H1 (cell line): ENCODE measurements at regions not wholly inside any gene's neighbourhood (a gene's known extent, or its start where the extent isn't known, plus 50 kb on each side); places are given as distances from the start of the nearest gene placed in this dataset.

Experiments
- CTCF ChIA-PET: fragments of 300-600 bp; sonication (Branson Sonifier 250); formaldehyde crosslinking; loops from one replicate; lab custom pipeline; 2021; ENCODE audit not compliant: partially characterized antibody; lab: Charles Lee
- POLR2A ChIA-PET: fragments of 300-600 bp; sonication (Branson Sonifier 250); formaldehyde crosslinking; loops from one replicate; lab custom pipeline; 2021; ENCODE audit warnings: inconsistent platforms; ENCODE audit not compliant: partially characterized antibody; lab: Charles Lee
- DNase-seq, 2 experiments: peaks; one replicate each; pipeline versions ENCODE4 v3.0.0 to v3.0.0-alpha.2; 2010 to 2022; ENCODE audit warnings: low spot score in 2 of 2, low read depth in 1 of 2, mixed read lengths in 1 of 2
- FAIRE-seq: peaks from 2 replicates; lab custom pipeline; 2011; peaks lifted over from hg19 to GRCh38; lab: Jason Lieb, UNC
- H2AFZ ChIP-seq: 2 replicates; pipeline ENCODE4 v1.8.1; 2012; ENCODE audit warnings: low read length, inconsistent platforms
- H2AK5ac ChIP-seq: 2 replicates; pipeline ENCODE4 v1.6.1; 2013; ENCODE audit warnings: low read depth, low read length
- H2BK120ac ChIP-seq: replicated peaks from 2 replicates; pipeline ENCODE3; 2013; ENCODE audit warnings: low read depth, low read length, inconsistent platforms
- H2BK12ac ChIP-seq: 2 replicates; pipeline ENCODE4 v1.6.1; 2013; ENCODE audit warnings: low read depth, low read length
- H2BK15ac ChIP-seq: 2 replicates; pipeline ENCODE4 v1.6.1; 2013; ENCODE audit warnings: low read length
- H2BK20ac ChIP-seq: 2 replicates; pipeline ENCODE4 v1.6.1; 2013; ENCODE audit warnings: low read length
- H2BK5ac ChIP-seq: 2 replicates; pipeline ENCODE4 v1.6.1; 2013; ENCODE audit warnings: low read depth, low read length
- H3K14ac ChIP-seq: 2 replicates; pipeline ENCODE4 v1.6.1; 2013; ENCODE audit warnings: inconsistent platforms; ENCODE audit not compliant: insufficient read length
- H3K18ac ChIP-seq: 2 replicates; pipeline ENCODE4 v1.6.1; 2013; ENCODE audit warnings: low read length; ENCODE audit errors: extremely low read depth
- H3K23ac ChIP-seq: 2 replicates; pipeline ENCODE4 v1.6.1; 2013; ENCODE audit warnings: inconsistent platforms; ENCODE audit not compliant: insufficient read length
- H3K23me2 ChIP-seq: 2 replicates; pipeline ENCODE4 v1.6.1; 2013; ENCODE audit warnings: low read depth, low read length
- H3K27ac ChIP-seq: 2 replicates; pipeline ENCODE4 v1.6.1; 2011; ENCODE audit warnings: low read depth, low read length, inconsistent platforms
- H3K27me3 ChIP-seq, 4 experiments: replicated peaks in 1 of 4; 1 replicate in 1 of 4; 2 replicates in 3 of 4; pipeline versions ENCODE4 v1.6.1 to v1.8.1; 2011 to 2013; ENCODE audit warnings: low read length in 3 of 4, mild to moderate bottlenecking in 3 of 4, inconsistent platforms in 2 of 4, mixed read lengths in 2 of 4, moderate library complexity in 1 of 4; ENCODE audit not compliant: control insufficient read depth in 3 of 4, insufficient read depth in 3 of 4; ENCODE audit errors: extremely low read depth in 1 of 4
- H3K36me3 ChIP-seq, 4 experiments: 2 replicates each; pipeline versions ENCODE4 v1.6.1 to v1.8.1; 2011 to 2013; ENCODE audit warnings: mild to moderate bottlenecking in 4 of 4, low read length in 3 of 4, moderate library complexity in 2 of 4, control low read depth in 1 of 4, inconsistent platforms in 1 of 4; ENCODE audit not compliant: insufficient read depth in 4 of 4, control insufficient read depth in 2 of 4
- H3K4ac ChIP-seq: replicated peaks from 2 replicates; pipeline ENCODE3; 2013; ENCODE audit warnings: low read length, low read depth, mixed read lengths, inconsistent platforms; ENCODE audit not compliant: insufficient read length
- H3K4me1 ChIP-seq, 4 experiments: replicated peaks in 1 of 4; 1 replicate in 1 of 4; 2 replicates in 3 of 4; pipeline versions ENCODE4 v1.6.1 to v1.8.1; 2011 to 2013; ENCODE audit warnings: low read length in 3 of 4, inconsistent platforms in 2 of 4, mixed read lengths in 1 of 4; ENCODE audit not compliant: insufficient read depth in 4 of 4, control insufficient read depth in 3 of 4
- H3K4me2 ChIP-seq, 2 experiments: 2 replicates each; pipeline versions ENCODE4 v1.6.1 to v1.8.1; 2011 to 2013; ENCODE audit warnings: low read depth in 2 of 2, low read length in 2 of 2, control low read depth in 1 of 2, inconsistent platforms in 1 of 2, mild to moderate bottlenecking in 1 of 2; ENCODE audit not compliant: insufficient read depth in 1 of 2
- H3K4me3 ChIP-seq, 4 experiments: fragments of 200-600, 300-600 bp in 1 of 4; sonication (generic), shearing (Covaris generic), sonication (Bioruptor Twin) in 1 of 4; 2 replicates each; pipeline versions ENCODE4 v1.5.1 to v1.8.1; 2011 to 2016; ENCODE audit warnings: low read length in 4 of 4, low read depth in 3 of 4, control low read depth in 2 of 4, inconsistent platforms in 2 of 4, mild to moderate bottlenecking in 2 of 4, mixed read lengths in 1 of 4, moderate library complexity in 1 of 4; ENCODE audit not compliant: insufficient read depth in 2 of 4; ENCODE audit errors: extremely low read depth in 1 of 4
- H3K56ac ChIP-seq: replicated peaks from 2 replicates; pipeline ENCODE3; 2013; ENCODE audit warnings: low read depth, mild to moderate bottlenecking, mixed read lengths, low read length, inconsistent platforms; ENCODE audit not compliant: insufficient read length
- H3K79me1 ChIP-seq: 2 replicates; pipeline ENCODE4 v1.6.1; 2013; ENCODE audit warnings: low read depth, low read length, control low read depth
- H3K79me2 ChIP-seq, 2 experiments: 2 replicates each; pipeline versions ENCODE4 v1.6.1 to v1.8.1; 2012 to 2013; ENCODE audit warnings: low read length in 2 of 2, mild to moderate bottlenecking in 2 of 2, inconsistent platforms in 1 of 2; ENCODE audit not compliant: insufficient read depth in 2 of 2, control insufficient read depth in 1 of 2
- H3K9ac ChIP-seq, 4 experiments: replicated peaks in 1 of 4; 1 replicate in 1 of 4; 2 replicates in 3 of 4; pipeline versions ENCODE4 v1.6.1 to v1.8.1; 2011 to 2013; ENCODE audit warnings: low read depth in 3 of 4, low read length in 3 of 4, control low read depth in 2 of 4, mild to moderate bottlenecking in 2 of 4, moderate library complexity in 2 of 4, inconsistent platforms in 1 of 4; ENCODE audit errors: extremely low read depth in 1 of 4
- H3K9me3 ChIP-seq, 2 experiments: 2 replicates each; pipeline versions ENCODE4 v1.6.1 to v1.8.1; 2012 to 2013; ENCODE audit warnings: mild to moderate bottlenecking in 2 of 2, moderate library complexity in 2 of 2, control low read depth in 1 of 2, inconsistent platforms in 1 of 2, low read depth in 1 of 2, low read length in 1 of 2, mixed read lengths in 1 of 2; ENCODE audit not compliant: insufficient read depth in 2 of 2
- H4K20me1 ChIP-seq, 2 experiments: replicated peaks in 1 of 2; 2 replicates each; pipeline versions ENCODE3 to v1.8.1; 2011 to 2013; ENCODE audit warnings: inconsistent platforms in 2 of 2, low read length in 2 of 2, mild to moderate bottlenecking in 1 of 2; ENCODE audit not compliant: insufficient read depth in 2 of 2, control insufficient read depth in 1 of 2
- H4K5ac ChIP-seq: 2 replicates; pipeline ENCODE4 v1.6.1; 2013; ENCODE audit warnings: low read length, low read depth, mixed read lengths, inconsistent platforms; ENCODE audit not compliant: insufficient read length
- H4K8ac ChIP-seq: 2 replicates; pipeline ENCODE4 v1.8.0; 2013; ENCODE audit warnings: mild to moderate bottlenecking, moderate library complexity, low read length, inconsistent platforms; ENCODE audit not compliant: insufficient read depth; ENCODE audit errors: extremely low read depth
- H4K91ac ChIP-seq: replicated peaks from 2 replicates; pipeline ENCODE3; 2013; ENCODE audit warnings: low read length, mixed read lengths, inconsistent platforms; ENCODE audit not compliant: insufficient read length
- ASH2L ChIP-seq: fragments of 200-600, 300-600 bp; sonication (generic); IDR thresholded peaks from one replicate; pipeline ENCODE4 v1.7.1; 2017; ENCODE audit warnings: low read length
- CHD2 ChIP-seq: IDR thresholded peaks from 2 replicates; pipeline ENCODE4 v1.6.1; 2012; ENCODE audit warnings: low read length, improper control_type of control experiment
- EP300 ChIP-seq, 2 experiments: IDR thresholded peaks; 1 replicate in 1 of 2; 2 replicates in 1 of 2; pipeline ENCODE4 v1.6.1; 2011 to 2012; ENCODE audit warnings: low read depth in 2 of 2, low read length in 2 of 2, mild to moderate bottlenecking in 2 of 2, borderline replicate concordance in 1 of 2, inconsistent platforms in 1 of 2, moderate library complexity in 1 of 2
- FOSL1 ChIP-seq: IDR thresholded peaks from 2 replicates; pipeline ENCODE4 v1.6.1; 2011; ENCODE audit warnings: mild to moderate bottlenecking, low read depth, low read length, moderate library complexity; ENCODE audit not compliant: insufficient read depth
- GABPA ChIP-seq: IDR thresholded peaks from 2 replicates; pipeline ENCODE4 v1.6.1; 2011; ENCODE audit warnings: mild to moderate bottlenecking, low read length, moderate library complexity, borderline replicate concordance; ENCODE audit not compliant: insufficient read depth
- JUND ChIP-seq: IDR thresholded peaks from 2 replicates; pipeline ENCODE4 v1.6.1; 2011; ENCODE audit warnings: mild to moderate bottlenecking, improper control_type of control experiment, low read length
- KDM5A ChIP-seq: fragments of 200-600 bp; IDR thresholded peaks from 2 replicates; pipeline ENCODE4 v1.7.1; 2012; ENCODE audit warnings: mild to moderate bottlenecking, low read length, inconsistent platforms, mixed read lengths
- MAFK ChIP-seq: IDR thresholded peaks from 2 replicates; pipeline ENCODE4 v1.6.1; 2012; ENCODE audit warnings: low read depth, mild to moderate bottlenecking, improper control_type of control experiment, low read length
- NRF1 ChIP-seq: IDR thresholded peaks from 2 replicates; pipeline ENCODE4 v1.6.1; 2011; ENCODE audit warnings: mild to moderate bottlenecking, low read depth, low read length, improper control_type of control experiment
- SP1 ChIP-seq: IDR thresholded peaks from 2 replicates; pipeline ENCODE4 v1.6.1; 2011; ENCODE audit warnings: low read depth, low read length
- SP4 ChIP-seq: IDR thresholded peaks from 2 replicates; pipeline ENCODE4 v1.6.1; 2012; ENCODE audit warnings: low read length, inconsistent platforms
- TEAD4 ChIP-seq: IDR thresholded peaks from 2 replicates; pipeline ENCODE4 v1.6.1; 2012; ENCODE audit warnings: low read depth, low read length, inconsistent platforms, mixed read lengths
- WGBS, 2 experiments: shearing (Covaris generic) in 1 of 2; methylation state at CpG; one replicate each; pipeline versions ENCODE4 v1.1.6 to v1.1.7; 2013 to 2015; ENCODE audit warnings: low lambda C conversion rate in 2 of 2, mixed read lengths in 2 of 2, inconsistent platforms in 1 of 2, low coverage in 1 of 2, missing lambda C conversion rate in 1 of 2; ENCODE audit not compliant: insufficient replicate concordance in 2 of 2, insufficient coverage in 1 of 2, insufficient read length in 1 of 2; ENCODE audit errors: extremely low coverage in 1 of 2, missing lambda C conversion rate in 1 of 2; 5-methylcytosine and 5-hydroxymethylcytosine counted together
- TF ChIP-seq, protein P1 (sequence below): IDR thresholded peaks from 2 replicates; pipeline ENCODE4 v1.6.1; 2012; ENCODE audit warnings: low read length, inconsistent platforms

DNA sequence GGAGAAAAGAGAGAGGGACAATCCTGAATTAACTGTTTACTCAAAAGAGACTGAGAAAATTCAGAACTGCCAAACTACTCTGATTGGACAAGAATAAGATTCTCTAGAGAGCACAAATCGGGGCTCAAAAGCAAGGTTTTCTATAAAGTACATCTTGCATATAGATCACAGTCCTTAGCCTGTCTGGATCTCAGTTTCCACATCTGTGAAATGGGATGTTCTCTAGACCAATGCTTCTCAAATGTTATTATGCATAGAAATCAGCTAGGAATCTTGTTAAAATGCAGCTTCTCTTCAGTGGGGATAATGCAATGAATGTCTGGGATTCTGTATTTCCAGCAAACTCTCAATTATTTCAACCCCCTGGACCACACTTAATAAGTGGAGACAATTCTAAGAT, 231.6 kb downstream of the ESM1 start:
- FAIRE-seq: no peak
- H2BK120ac ChIP-seq: no peak overlapping the region
- no peak overlapping the region for H3K56ac ChIP-seq
- H2AFZ ChIP-seq: no peak overlapping the region
- H3K27me3 ChIP-seq: no peaks in the 10 kb centered on the region
- H4K8ac ChIP-seq: no peak overlapping the region
- no peak overlapping the region for H3K4ac ChIP-seq
- H3K36me3 ChIP-seq: no peaks in the 10 kb centered on the region
- H3K4me1 ChIP-seq: no peaks in the 10 kb centered on the region
- POLR2A ChIA-PET: no interaction called here
- no peak overlapping the region for H2BK15ac ChIP-seq
- H3K79me1 ChIP-seq: no peaks in the 10 kb centered on the region
- H2BK12ac ChIP-seq: no peak overlapping the region
- no peak overlapping the region for H4K91ac ChIP-seq
- no peak overlapping the region for H3K14ac ChIP-seq
- H3K4me2 ChIP-seq: no peak overlapping the region
- H3K27ac ChIP-seq: no peak overlapping the region
- no peak overlapping the region for H4K5ac ChIP-seq
- H2BK5ac ChIP-seq: no peak overlapping the region
- no peaks in the 10 kb centered on the region for H3K79me2 ChIP-seq
- no peak overlapping the region for H2AK5ac ChIP-seq
- no peak overlapping the region for H2BK20ac ChIP-seq
- no peak overlapping the region for H3K18ac ChIP-seq
- H3K9me3 ChIP-seq: no peaks in the 10 kb centered on the region
- no peak overlapping the region for H3K9ac ChIP-seq
- CTCF ChIA-PET: interaction anchor here (0.8 kb wide), 1 partner anchor 13 kb away, joined by 3 read pairs; no protein-coding TSS in a partner anchor
- H3K23ac ChIP-seq: no peak overlapping the region
- H3K4me3 ChIP-seq: no peak overlapping the region
- DNase-seq: no peak
- no peaks in the 10 kb centered on the region for H4K20me1 ChIP-seq
- peaks cover 2% of the 10 kb centered on the region; the same call in 1 of the 2 replicates for H3K23me2 ChIP-seq
- WGBS, 2 experiments: 95% methylated on average over 1 of the region's 1 CpG; no CpG with 5 or more reads in 1 of the 2 experiments
- no peak for TF ChIP-seq MAFK
- no peak for TF ChIP-seq SP1
- no peak for TF ChIP-seq FOSL1
- TF ChIP-seq SP4: no peak
- TF ChIP-seq KDM5A: no peak
- no peak for TF ChIP-seq GABPA
- no peak for TF ChIP-seq EP300 (IDR thresholded peaks at IDR 0.05; ENCODE audit: borderline replicate concordance in 1 of 2, low read depth in 2 of 2, low read length in 2 of 2)
- TF ChIP-seq, protein P1, sequence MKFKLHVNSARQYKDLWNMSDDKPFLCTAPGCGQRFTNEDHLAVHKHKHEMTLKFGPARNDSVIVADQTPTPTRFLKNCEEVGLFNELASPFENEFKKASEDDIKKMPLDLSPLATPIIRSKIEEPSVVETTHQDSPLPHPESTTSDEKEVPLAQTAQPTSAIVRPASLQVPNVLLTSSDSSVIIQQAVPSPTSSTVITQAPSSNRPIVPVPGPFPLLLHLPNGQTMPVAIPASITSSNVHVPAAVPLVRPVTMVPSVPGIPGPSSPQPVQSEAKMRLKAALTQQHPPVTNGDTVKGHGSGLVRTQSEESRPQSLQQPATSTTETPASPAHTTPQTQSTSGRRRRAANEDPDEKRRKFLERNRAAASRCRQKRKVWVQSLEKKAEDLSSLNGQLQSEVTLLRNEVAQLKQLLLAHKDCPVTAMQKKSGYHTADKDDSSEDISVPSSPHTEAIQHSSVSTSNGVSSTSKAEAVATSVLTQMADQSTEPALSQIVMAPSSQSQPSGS: no peak
- no peak for TF ChIP-seq NRF1
- TF ChIP-seq TEAD4: no peak
- no peak for TF ChIP-seq JUND
- no peak for TF ChIP-seq ASH2L
- no peak for TF ChIP-seq CHD2
